ENCODE measurements at regions not wholly inside any gene's neighbourhood (a gene's known extent, or its start where the extent isn't known, plus 50 kb on each side); places are given as distances from the start of the nearest gene placed in this dataset.
"Not testable (repeated sequence)": the region's sequence is repeated elsewhere in the genome, so short reads cannot be mapped to it uniquely, and the experiment has no call there.

DNA sequence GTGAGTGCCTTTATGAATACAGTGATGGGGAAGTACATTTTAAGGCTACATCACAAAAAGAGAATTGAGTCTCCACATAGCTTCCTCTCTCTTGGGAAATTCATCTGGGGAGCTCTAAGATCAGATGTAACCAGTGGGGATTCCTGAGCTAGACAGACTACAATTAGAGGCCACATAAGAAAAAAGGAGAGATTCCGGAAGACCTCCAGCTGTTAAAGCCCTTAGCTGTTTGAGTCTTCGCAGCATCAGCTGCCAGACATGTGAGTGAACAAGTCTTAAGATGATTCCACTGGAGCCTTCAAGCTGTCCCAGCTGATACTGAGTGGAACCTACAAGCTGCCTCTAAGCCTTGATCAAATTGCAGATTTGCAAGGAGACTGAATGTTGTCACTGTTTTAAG lies 448.5 kb downstream of the NXPH1 start:
- intact Hi-C loops (cut with DNase I; ENCODE audit: low total_unique reads), result no loop called here
- Histone ChIP-seq H3K27ac (no peak overlapping the region), H3K36me3 (no peaks in the 10 kb centered on the region), H3K4me3 (no peak overlapping the region), H3K27me3 (no peaks in the 10 kb centered on the region), H3K4me1 (no peaks in the 10 kb centered on the region), H3K9me3 (no peaks in the 10 kb centered on the region)
- no peak for DNase-seq (ENCODE audit: low spot score in 2 of 2)
- TF ChIP-seq POLR2AphosphoS5 (IDR thresholded peaks at IDR 0.05), result no peak
- TF ChIP-seq, protein P1, sequence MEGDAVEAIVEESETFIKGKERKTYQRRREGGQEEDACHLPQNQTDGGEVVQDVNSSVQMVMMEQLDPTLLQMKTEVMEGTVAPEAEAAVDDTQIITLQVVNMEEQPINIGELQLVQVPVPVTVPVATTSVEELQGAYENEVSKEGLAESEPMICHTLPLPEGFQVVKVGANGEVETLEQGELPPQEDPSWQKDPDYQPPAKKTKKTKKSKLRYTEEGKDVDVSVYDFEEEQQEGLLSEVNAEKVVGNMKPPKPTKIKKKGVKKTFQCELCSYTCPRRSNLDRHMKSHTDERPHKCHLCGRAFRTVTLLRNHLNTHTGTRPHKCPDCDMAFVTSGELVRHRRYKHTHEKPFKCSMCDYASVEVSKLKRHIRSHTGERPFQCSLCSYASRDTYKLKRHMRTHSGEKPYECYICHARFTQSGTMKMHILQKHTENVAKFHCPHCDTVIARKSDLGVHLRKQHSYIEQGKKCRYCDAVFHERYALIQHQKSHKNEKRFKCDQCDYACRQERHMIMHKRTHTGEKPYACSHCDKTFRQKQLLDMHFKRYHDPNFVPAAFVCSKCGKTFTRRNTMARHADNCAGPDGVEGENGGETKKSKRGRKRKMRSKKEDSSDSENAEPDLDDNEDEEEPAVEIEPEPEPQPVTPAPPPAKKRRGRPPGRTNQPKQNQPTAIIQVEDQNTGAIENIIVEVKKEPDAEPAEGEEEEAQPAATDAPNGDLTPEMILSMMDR (IDR thresholded peaks at IDR 0.05), result no peak
- no peak for TF ChIP-seq POLR2A (IDR thresholded peaks at IDR 0.05)

DNA sequence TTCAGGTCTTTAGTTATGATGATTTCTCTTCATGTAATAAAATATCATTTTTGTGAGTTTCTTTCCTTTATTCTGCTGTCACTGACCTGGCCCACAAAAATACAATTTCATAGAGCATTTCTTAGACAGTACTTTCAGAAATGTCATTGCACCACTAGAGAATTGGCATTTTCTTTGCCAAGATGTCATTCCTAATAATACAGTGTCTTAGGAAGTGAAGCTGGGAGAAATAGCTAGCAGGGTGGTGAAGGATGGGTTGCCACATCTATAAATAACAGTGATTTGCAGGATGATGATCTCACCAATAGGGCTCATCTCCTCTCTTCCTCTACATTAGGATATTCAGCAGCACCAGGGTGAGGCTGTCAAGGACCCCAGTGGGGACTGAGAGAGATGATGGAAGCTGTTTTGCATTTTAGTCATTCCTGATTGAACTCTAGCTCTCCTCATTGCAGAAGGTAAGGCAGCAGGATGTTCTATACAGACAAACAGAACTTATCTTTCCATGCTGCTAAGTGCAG lies 452.1 kb downstream of the NXPH1 start:
- H3K36me3 ChIP-seq, result no peaks in the 10 kb centered on the region
- DNase-seq (ENCODE audit: low spot score in 2 of 2), result no peak
- H3K4me1 ChIP-seq, result no peaks in the 10 kb centered on the region
- intact Hi-C loops (cut with DNase I; ENCODE audit: low total_unique reads), result no loop called here
- no peak overlapping the region for H3K4me3 ChIP-seq
- no peak overlapping the region for H3K27ac ChIP-seq
- no peaks in the 10 kb centered on the region for H3K27me3 ChIP-seq
- H3K9me3 ChIP-seq, result no peaks in the 10 kb centered on the region
- TF ChIP-seq POLR2A (IDR thresholded peaks at IDR 0.05), result no peak
- no peak for TF ChIP-seq POLR2AphosphoS5 (IDR thresholded peaks at IDR 0.05)
- TF ChIP-seq, protein P1 (IDR thresholded peaks at IDR 0.05), result no peak

DNA sequence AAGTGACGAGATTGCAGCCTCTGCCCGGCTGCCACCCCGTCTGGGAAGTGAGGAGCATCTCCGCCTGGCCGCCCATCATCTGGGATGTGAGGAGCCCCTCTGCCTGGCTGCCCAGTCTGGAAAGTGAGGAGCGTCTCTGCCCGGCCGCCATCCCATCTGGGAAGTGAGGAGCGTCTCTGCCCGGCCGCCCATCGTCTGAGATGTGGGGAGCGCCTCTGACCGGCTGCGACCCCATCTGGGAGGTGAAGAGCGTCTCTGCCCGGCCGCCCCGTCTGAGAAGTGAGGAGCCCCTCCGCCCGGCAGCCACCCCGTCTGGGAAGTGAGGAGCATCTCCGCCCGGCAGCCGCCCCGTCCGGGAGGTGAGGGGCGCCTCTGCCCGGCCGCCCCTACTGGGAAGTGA lies 456.9 kb downstream of the NXPH1 start:
- H3K9me3 ChIP-seq; intact Hi-C loops (cut with DNase I; ENCODE audit: low total_unique reads); H3K36me3 ChIP-seq; H3K27ac ChIP-seq; H3K4me1 ChIP-seq; H3K4me3 ChIP-seq; H3K27me3 ChIP-seq; DNase-seq (ENCODE audit: low spot score in 2 of 2): not testable (repeated sequence)

DNA sequence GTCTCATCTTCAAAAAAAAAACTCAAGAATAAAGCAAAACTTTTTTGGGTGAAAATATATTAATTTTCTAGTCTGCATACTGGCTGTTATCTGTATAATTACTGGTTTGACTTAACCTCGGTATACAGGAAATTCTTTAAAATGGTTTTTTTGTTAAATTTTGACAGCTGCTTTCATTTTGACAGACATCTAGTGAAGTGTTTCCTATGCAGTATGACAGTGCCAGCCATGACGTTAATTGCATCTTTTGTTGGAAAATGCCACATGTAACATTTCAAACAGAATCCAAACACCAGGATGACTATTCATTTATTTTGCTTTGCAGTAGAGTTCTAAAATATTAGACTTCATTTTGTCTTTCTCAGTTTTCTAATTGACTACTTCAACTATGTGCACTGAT lies 460.4 kb downstream of the NXPH1 start:
- TF ChIP-seq, protein P1 (IDR thresholded peaks at IDR 0.05), result no peak
- TF ChIP-seq POLR2A (IDR thresholded peaks at IDR 0.05), result no peak
- TF ChIP-seq POLR2AphosphoS5 (IDR thresholded peaks at IDR 0.05), result no peak
- H3K36me3 ChIP-seq, result no peaks in the 10 kb centered on the region
- H3K4me3 ChIP-seq, result no peak overlapping the region
- intact Hi-C loops (cut with DNase I; ENCODE audit: low total_unique reads), result no loop called here
- no peak overlapping the region for H3K27ac ChIP-seq
- H3K9me3 ChIP-seq, result no peaks in the 10 kb centered on the region
- DNase-seq (ENCODE audit: low spot score in 2 of 2), result no peak
- H3K27me3 ChIP-seq, result no peaks in the 10 kb centered on the region
- H3K4me1 ChIP-seq, result no peaks in the 10 kb centered on the region

DNA sequence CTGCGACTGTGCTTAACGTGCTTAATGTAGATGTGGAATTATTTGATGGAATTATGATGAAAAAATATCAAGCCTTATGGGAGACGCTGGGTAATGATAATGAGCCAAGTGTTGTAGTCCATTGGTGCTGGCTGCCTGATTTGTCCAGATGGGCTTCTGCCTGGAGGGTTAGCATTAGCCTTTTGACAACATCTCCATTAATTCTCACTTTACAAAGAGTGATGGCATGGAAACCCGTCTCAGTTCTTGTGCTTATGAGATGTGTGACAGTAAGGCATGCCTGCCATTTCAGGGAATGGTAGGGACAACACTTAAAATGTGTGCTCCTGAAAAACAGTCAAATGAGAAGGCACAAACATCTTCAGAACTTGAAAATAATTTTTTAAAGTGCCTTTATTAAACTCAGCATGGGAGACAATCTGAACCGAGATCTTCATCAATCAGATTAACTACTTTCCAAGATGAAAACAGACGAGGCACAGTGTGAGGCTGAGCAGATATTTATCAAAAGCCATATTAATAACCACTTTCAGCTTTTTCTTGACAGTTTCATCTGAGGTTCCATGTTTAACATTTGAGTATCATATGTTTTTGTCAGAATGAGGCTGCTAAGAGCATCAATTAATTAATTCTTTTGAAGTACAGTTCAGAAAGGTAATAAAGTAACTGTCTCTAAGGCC lies 473.1 kb downstream of the NXPH1 start:
- Histone ChIP-seq H3K9me3 (no peaks in the 10 kb centered on the region), H3K4me3 (no peak overlapping the region), H3K27me3 (no peaks in the 10 kb centered on the region), H3K36me3 (no peaks in the 10 kb centered on the region), H3K4me1 (no peaks in the 10 kb centered on the region), H3K27ac (no peak overlapping the region)
- TF ChIP-seq POLR2AphosphoS5 (IDR thresholded peaks at IDR 0.05) (no peak), POLR2A (IDR thresholded peaks at IDR 0.05) (no peak)
- TF ChIP-seq, protein P1 (IDR thresholded peaks at IDR 0.05), result no peak
- no peak for DNase-seq (ENCODE audit: low spot score in 2 of 2)
- intact Hi-C loops (cut with DNase I; ENCODE audit: low total_unique reads), result no loop called here
